Testis (tissue), 2 donors: ENCODE measurements at regions not wholly inside any gene's neighbourhood (a gene's known extent, or its start where the extent isn't known, plus 50 kb on each side); places are given as distances from the start of the nearest gene placed in this dataset.
"Not testable (repeated sequence)": the region's sequence is repeated elsewhere in the genome, so short reads cannot be mapped to it uniquely, and the experiment has no call there.

Experiments
- CTCF ChIP-seq, 3 experiments: fragments of 450-650 bp in 2 of 3; fragments of 200-600 bp in 1 of 3; sonication (generic) in 1 of 3; IDR thresholded peaks; one replicate each; pipeline ENCODE4 v1.5.1; 2016 to 2019; ENCODE audit warnings: antibody characterized with exemption in 3 of 3, mild to moderate bottlenecking in 2 of 3, moderate library complexity in 1 of 3
- POLR2A ChIP-seq: fragments of 450-650 bp; IDR thresholded peaks from one replicate; pipeline ENCODE4 v1.6.1; 2017; ENCODE audit warnings: antibody characterized with exemption, mild to moderate bottlenecking, moderate library complexity

- not testable (repeated sequence) for TF ChIP-seq CTCF (IDR thresholded peaks at IDR 0.05); POLR2A
Measured at GRCh38 chr19:22483514-22483913, 61.4 kb upstream of the ZNF98 start.
